Neural cell (in vitro differentiated cells): ENCODE measurements at regions not wholly inside any gene's neighbourhood (a gene's known extent, or its start where the extent isn't known, plus 50 kb on each side); places are given as distances from the start of the nearest gene placed in this dataset.

Experiments
- CTCF ChIP-seq: fragments of 450-650 bp; IDR thresholded peaks from 2 replicates; pipeline ENCODE4 v1.5.1; 2014; ENCODE audit warnings: antibody characterized with exemption, mild to moderate bottlenecking, moderate library complexity; ENCODE audit not compliant: poor library complexity, severe bottlenecking
- EZH2 ChIP-seq: fragments of 200-600, 300-800 bp; shearing (Covaris generic), sonication (generic); IDR thresholded peaks from 2 replicates; pipeline ENCODE4 v1.6.1; 2014; ENCODE audit warnings: antibody characterized with exemption, low read length, borderline replicate concordance, mild to moderate bottlenecking; ENCODE audit not compliant: insufficient read depth, poor library complexity, severe bottlenecking
- POLR2AphosphoS5 ChIP-seq: IDR thresholded peaks from 2 replicates; pipeline ENCODE4 v1.6.1; 2012
- RAD21 ChIP-seq: fragments of 450-650 bp; conservative IDR thresholded peaks from 2 replicates; pipeline ENCODE4 v1.6.1; 2014; ENCODE audit warnings: antibody characterized with exemption, mild to moderate bottlenecking, moderate library complexity
- REST ChIP-seq: IDR thresholded peaks from 2 replicates; pipeline ENCODE4 v1.6.1; 2012; ENCODE audit warnings: borderline replicate concordance

DNA sequence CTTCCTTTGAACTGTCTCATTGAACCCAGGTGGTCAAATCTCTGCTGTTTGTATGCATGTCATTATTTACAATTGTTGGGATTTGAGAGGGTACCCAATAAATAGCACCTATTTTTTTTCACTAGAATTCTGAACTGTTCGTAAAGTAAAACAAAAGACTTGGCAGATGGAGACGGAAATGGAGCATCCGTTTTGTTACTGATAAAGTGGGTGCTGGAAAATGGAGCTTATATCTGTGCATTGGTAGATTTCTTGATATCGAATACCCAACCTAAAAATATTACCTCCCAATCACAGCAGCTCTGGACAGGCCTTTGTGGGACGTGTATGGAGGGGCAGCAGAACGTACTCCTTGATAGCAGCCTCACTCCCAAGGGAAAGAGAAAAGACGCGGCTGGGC lies 224.4 kb downstream of the C12orf75 start:
- no peak for TF ChIP-seq CTCF
- no peak for TF ChIP-seq POLR2AphosphoS5
- TF ChIP-seq EZH2: no peak
- TF ChIP-seq REST: no peak
- no peak for TF ChIP-seq RAD21
